ENCODE measurements at regions not wholly inside any gene's neighbourhood (a gene's known extent, or its start where the extent isn't known, plus 50 kb on each side); places are given as distances from the start of the nearest gene placed in this dataset.

DNA sequence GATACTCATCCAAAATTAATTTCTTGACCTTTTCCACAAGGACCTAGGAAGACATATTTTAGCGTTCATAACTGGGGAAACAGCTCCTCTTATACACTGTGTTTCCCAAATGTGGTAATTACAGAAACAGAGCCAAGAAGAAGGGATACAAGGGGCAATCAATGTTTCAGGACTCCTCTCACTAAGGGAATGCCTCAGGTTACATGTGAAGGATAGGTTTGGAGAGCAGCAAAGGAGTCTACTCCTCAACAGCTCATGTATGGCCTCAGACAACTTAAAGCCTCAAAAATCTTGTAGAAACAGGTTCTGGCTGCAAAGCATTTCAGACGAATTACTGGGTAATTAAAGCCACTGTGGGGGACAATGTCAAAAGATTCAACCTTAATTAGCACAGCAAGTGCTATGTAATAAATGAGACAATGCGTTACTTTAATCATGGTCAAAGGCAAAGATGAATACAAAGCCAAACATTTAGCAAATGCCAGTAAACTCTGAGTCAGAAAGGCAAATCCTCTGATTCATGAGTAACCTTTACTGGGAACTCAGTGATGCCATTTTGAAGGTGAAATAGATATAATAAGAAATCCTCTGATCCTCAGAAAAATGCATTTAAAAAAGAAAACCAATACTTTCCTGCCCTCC is 1111.2 kb downstream of the TUSC7 start:
- H3K27ac ChIP-seq = peak overlapping the region in 4 of 5 donors; percentile 39 to 86 (median 64)
- H3K4me1 ChIP-seq (replicated peaks in 1 of 2) = peaks cover 8 to 31% of the 10 kb centered on the region in 2 donors
- intact Hi-C loops (cut with DNase I) = no loop called here
- H3K9me3 ChIP-seq (replicated peaks in 1 of 3) = no peaks in the 10 kb centered on the region
- no peaks in the 10 kb centered on the region for H3K36me3 ChIP-seq (replicated peaks in 1 of 2)
- H3K4me3 ChIP-seq = peak overlapping the region in 1 of 4 donors; percentile 6
- TF ChIP-seq, protein P1, sequence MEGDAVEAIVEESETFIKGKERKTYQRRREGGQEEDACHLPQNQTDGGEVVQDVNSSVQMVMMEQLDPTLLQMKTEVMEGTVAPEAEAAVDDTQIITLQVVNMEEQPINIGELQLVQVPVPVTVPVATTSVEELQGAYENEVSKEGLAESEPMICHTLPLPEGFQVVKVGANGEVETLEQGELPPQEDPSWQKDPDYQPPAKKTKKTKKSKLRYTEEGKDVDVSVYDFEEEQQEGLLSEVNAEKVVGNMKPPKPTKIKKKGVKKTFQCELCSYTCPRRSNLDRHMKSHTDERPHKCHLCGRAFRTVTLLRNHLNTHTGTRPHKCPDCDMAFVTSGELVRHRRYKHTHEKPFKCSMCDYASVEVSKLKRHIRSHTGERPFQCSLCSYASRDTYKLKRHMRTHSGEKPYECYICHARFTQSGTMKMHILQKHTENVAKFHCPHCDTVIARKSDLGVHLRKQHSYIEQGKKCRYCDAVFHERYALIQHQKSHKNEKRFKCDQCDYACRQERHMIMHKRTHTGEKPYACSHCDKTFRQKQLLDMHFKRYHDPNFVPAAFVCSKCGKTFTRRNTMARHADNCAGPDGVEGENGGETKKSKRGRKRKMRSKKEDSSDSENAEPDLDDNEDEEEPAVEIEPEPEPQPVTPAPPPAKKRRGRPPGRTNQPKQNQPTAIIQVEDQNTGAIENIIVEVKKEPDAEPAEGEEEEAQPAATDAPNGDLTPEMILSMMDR (IDR thresholded peaks at IDR 0.05) = no peak
- TF ChIP-seq POLR2A (IDR thresholded peaks at IDR 0.05) = no peak
- no peak for DNase-seq
- no peaks in the 10 kb centered on the region for H3K27me3 ChIP-seq
- 34 to 45% (median 43%) methylated on average over 3 of the region's 3 CpGs for WGBS, 4 donors

DNA sequence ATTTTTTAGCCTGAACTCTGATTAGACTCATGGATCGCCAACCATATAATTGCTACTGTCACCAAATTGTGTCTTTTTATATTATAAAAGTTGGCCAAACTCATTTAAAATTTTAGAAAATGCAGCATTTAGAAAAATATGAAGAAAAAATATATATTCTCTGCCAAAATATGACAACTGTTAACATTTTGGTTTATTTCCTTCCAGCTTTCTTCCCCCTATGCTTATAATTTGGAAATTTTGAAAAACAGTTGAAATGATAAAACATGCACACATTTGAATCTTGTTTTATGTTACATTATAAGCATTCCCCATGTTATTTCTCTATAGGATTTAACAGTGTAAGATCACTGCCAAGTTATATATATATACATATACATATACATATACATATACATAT is 1112.8 kb downstream of the TUSC7 start:
- Histone ChIP-seq H3K27ac (no peak overlapping the region), H3K27me3 (no peaks in the 10 kb centered on the region), H3K36me3 (replicated peaks in 1 of 2) (no peaks in the 10 kb centered on the region), H3K9me3 (replicated peaks in 1 of 3) (no peaks in the 10 kb centered on the region), H3K4me3 (no peak overlapping the region), H3K4me1 (replicated peaks in 1 of 2) (peaks cover 8 to 30% of the 10 kb centered on the region in 2 donors)
- 90 to 98% (median 93%) methylated on average over 1 of the region's 1 CpG for WGBS, 4 donors
- intact Hi-C loops (cut with DNase I) = no loop called here
- TF ChIP-seq POLR2A (IDR thresholded peaks at IDR 0.05) = no peak
- TF ChIP-seq, protein P1 (IDR thresholded peaks at IDR 0.05) = no peak
- no peak for DNase-seq

GRCh38 chr3:117836296-117836695 is 1126.7 kb downstream of the TUSC7 start:
- H3K36me3 ChIP-seq (replicated peaks in 1 of 2) = no peaks in the 10 kb centered on the region
- no peak overlapping the region for H3K27ac ChIP-seq
- H3K4me3 ChIP-seq = no peak overlapping the region
- intact Hi-C loops (cut with DNase I) = no loop called here
- no peak for DNase-seq
- H3K27me3 ChIP-seq = no peaks in the 10 kb centered on the region
- TF ChIP-seq, protein P1 (IDR thresholded peaks at IDR 0.05) = no peak
- TF ChIP-seq POLR2A (IDR thresholded peaks at IDR 0.05) = no peak
- H3K4me1 ChIP-seq (replicated peaks in 1 of 2) = no peaks in the 10 kb centered on the region
- 65 to 83% (median 77%) methylated on average over 1 of the region's 1 CpG for WGBS, 4 donors
- no peaks in the 10 kb centered on the region for H3K9me3 ChIP-seq (replicated peaks in 1 of 3)

DNA sequence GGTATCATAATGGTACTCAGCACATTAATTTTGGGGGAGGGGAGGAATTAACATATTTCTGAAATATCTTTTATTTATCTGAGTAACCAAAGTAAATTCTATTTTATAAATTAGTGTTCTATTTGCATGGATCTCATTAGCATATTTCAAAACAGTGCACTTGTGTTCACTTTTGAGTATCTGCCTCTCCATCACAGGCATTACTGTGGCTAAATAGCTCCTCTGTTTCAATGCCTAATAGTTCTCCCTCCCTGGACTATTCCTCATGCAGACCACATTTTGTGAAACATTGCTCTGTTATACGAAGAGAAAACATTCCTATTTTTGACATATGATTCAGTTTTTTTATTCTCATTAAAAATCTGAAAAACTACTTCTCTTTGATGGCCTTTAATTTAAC is 1127.8 kb downstream of the TUSC7 start:
- H3K36me3 ChIP-seq (replicated peaks in 1 of 2) = no peaks in the 10 kb centered on the region
- intact Hi-C loops (cut with DNase I) = no loop called here
- no peak for TF ChIP-seq POLR2A (IDR thresholded peaks at IDR 0.05)
- TF ChIP-seq, protein P1 (IDR thresholded peaks at IDR 0.05) = no peak
- H3K27ac ChIP-seq = no peak overlapping the region
- DNase-seq = no peak
- no peaks in the 10 kb centered on the region for H3K27me3 ChIP-seq
- no peaks in the 10 kb centered on the region for H3K9me3 ChIP-seq (replicated peaks in 1 of 3)
- no peak overlapping the region for H3K4me3 ChIP-seq
- H3K4me1 ChIP-seq (replicated peaks in 1 of 2) = no peaks in the 10 kb centered on the region
- 43 to 60% (median 52%) methylated on average over 1 of the region's 1 CpG for WGBS, 4 donors

Measured in adrenal gland (tissue), 9 donors.